ENCODE measurements at regions not wholly inside any gene's neighbourhood (a gene's known extent, or its start where the extent isn't known, plus 50 kb on each side); places are given as distances from the start of the nearest gene placed in this dataset.

DNA sequence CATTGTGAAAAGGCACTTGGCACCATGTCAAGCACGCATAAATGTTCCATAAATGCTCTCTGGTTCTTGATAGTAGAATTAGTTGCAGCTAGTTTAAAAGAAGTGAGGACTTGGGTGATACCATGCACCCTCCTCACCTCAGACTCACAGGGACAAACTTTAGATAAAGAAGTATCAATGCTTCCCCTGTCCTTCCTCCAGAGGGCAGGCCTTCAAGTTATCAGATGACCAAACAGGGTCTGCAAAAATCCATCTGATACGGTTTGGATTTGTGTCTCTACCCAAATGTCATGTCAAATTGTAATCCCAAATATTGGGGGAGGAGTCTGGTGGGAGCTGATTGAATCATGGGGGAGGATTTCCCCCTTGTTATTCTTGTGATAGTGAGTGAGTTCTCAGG is 54.1 kb downstream of the C1QL2 start:
- POLR2A ChIA-PET (ENCODE audit: low non-redundant PET) = no interaction called here
- H3K27ac ChIP-seq = no peak overlapping the region
- DNase-seq (ENCODE audit: low spot score) = no peak
- CTCF ChIA-PET = no interaction called here
- TF ChIP-seq CTCF (conservative IDR thresholded peaks at IDR 0.05; ENCODE audit: low read depth) = no peak

GRCh38 chr2:119102964-119103363 is 55.6 kb downstream of the C1QL2 start:
- ChIA-PET CTCF (interaction anchor here (0.6 kb wide), 1 partner anchor 58 kb away, joined by 3 read pairs; no protein-coding TSS in a partner anchor), POLR2A (ENCODE audit: low non-redundant PET) (no interaction called here)
- no peak overlapping the region for H3K27ac ChIP-seq
- TF ChIP-seq CTCF (conservative IDR thresholded peaks at IDR 0.05; ENCODE audit: low read depth) = no peak
- no peak for DNase-seq (ENCODE audit: low spot score)

- no peak for TF ChIP-seq CTCF (conservative IDR thresholded peaks at IDR 0.05; ENCODE audit: low read depth)
- DNase-seq (ENCODE audit: low spot score) = no peak
- POLR2A ChIA-PET (ENCODE audit: low non-redundant PET) = no interaction called here
- CTCF ChIA-PET = no interaction called here
- no peak overlapping the region for H3K27ac ChIP-seq
These were observed 70.1 kb downstream of the C1QL2 start for GRCh38 chr2:119088416-119088815.

- no peak for TF ChIP-seq CTCF (conservative IDR thresholded peaks at IDR 0.05; ENCODE audit: low read depth)
- no peak for DNase-seq (ENCODE audit: low spot score)
- no peak overlapping the region for H3K27ac ChIP-seq
- ChIA-PET CTCF (interaction anchor here (0.6 to 0.8 kb wide), 3 partner anchors 312 to 1373 kb away, joined by 3 to 5 read pairs (median 5); no protein-coding TSS in a partner anchor), POLR2A (ENCODE audit: low non-redundant PET) (interaction anchor here (0.5 kb wide), 1 partner anchor 458 kb away, joined by 3 read pairs; the partner anchor contains the start of gene CFAP221)
These were observed 72.2 kb downstream of the C1QL2 start for GRCh38 chr2:119086327-119086726.

DNA sequence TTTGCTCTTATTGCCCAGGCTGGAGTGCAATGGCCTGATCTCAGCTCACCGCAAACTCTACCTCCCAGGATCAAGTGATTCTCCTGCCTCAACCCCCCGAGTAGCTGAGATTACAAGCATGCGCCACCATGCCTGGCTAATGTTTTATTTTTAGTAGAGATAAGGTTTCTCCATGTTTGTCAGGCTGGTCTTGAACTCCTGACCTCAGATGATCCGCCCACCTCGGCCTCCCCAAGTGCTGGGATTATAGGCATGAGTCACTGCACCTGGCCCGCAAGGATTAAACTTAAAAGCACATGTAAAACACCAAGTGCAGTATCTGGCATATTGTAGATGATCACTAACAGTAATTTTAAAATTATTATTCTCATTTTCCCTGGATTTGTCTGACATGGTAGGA is 72.9 kb downstream of the C1QL2 start:
- ChIA-PET POLR2A (ENCODE audit: low non-redundant PET) (no interaction called here), CTCF (interaction anchor here (0.6 to 0.8 kb wide), 3 partner anchors 42 to 313 kb away, joined by 3 to 5 read pairs (median 4); no protein-coding TSS in a partner anchor)
- no peak for TF ChIP-seq CTCF (conservative IDR thresholded peaks at IDR 0.05; ENCODE audit: low read depth)
- no peak for DNase-seq (ENCODE audit: low spot score)
- no peak overlapping the region for H3K27ac ChIP-seq

- TF ChIP-seq CTCF (conservative IDR thresholded peaks at IDR 0.05; ENCODE audit: low read depth) = no peak
- no peak for DNase-seq (ENCODE audit: low spot score)
- ChIA-PET POLR2A (ENCODE audit: low non-redundant PET) (no interaction called here), CTCF (interaction anchor here (0.6 kb wide), 1 partner anchor 371 kb away, joined by 3 read pairs; no protein-coding TSS in a partner anchor)
- no peak overlapping the region for H3K27ac ChIP-seq
These were observed 75.1 kb downstream of the C1QL2 start for GRCh38 chr2:119083416-119083815.

All from RWPE1 (cell line).